Brain microvascular endothelial cell (primary cell): ENCODE measurements at regions not wholly inside any gene's neighbourhood (a gene's known extent, or its start where the extent isn't known, plus 50 kb on each side); places are given as distances from the start of the nearest gene placed in this dataset.
A peak's percentile ranks its signal among the peaks of the same experiment; 100 is the strongest.

Experiments
- DNase-seq: peaks from one replicate; pipeline ENCODE4 v3.0.0-alpha.2; 2020
- H3K27ac ChIP-seq: fragments of 250-450 bp; sonication (Bioruptor Pico); 2 replicates; pipeline ENCODE4 v1.5.1; 2020; ENCODE audit warnings: mild to moderate bottlenecking, moderate library complexity
- H3K27me3 ChIP-seq: fragments of 250-450 bp; sonication (Bioruptor Pico); replicated peaks from 2 replicates; pipeline ENCODE4 v1.5.1; 2020; ENCODE audit warnings: mild to moderate bottlenecking
- H3K36me3 ChIP-seq: fragments of 250-450 bp; sonication (Bioruptor Pico); replicated peaks from 2 replicates; pipeline ENCODE4 v1.5.1; 2020; ENCODE audit warnings: mild to moderate bottlenecking
- H3K4me3 ChIP-seq: 2 replicates; pipeline ENCODE4 v1.5.1; 2011; ENCODE audit warnings: low read depth, mild to moderate bottlenecking, control low read depth, low read length, moderate library complexity
- CTCF ChIP-seq: IDR thresholded peaks from 2 replicates; pipeline ENCODE4 v1.5.1; 2011; ENCODE audit warnings: low read depth, mild to moderate bottlenecking, moderate library complexity, low read length, control low read depth, inconsistent platforms; ENCODE audit errors: missing control alignments
- in situ Hi-C: cut with HindIII; loops from 2 replicates; pipeline ENCODE4 v1.10.0; 2017; ENCODE audit warnings: low sequenced_read_pairs, low pct_ligation_motif_present

DNA sequence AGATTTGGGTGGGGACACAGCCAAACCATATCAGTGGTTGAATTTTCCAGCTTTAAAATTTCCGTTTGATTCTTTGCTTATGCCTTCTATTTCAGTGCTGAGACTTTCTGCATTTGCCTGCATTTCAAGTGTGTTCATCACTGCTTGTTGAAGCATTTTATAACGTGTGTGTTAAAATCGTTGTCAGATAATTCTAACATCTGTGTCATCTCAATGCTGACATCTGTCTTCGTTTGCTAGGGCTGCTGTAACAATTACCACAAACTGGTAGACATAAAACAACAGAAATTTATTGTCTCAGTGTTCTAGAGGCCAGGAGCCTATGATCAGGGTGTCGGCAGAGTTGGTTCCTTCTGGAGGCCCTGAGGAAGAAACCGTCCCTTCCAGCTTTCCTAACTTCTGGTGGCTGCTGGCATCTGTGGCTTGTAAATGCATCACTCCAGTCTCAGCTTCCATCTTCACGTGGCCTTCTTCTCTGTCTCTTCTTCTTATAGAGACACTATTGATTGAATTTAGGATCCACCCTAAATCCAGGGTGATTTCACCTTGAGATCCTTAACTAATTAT, 71.1 kb upstream of the SDK1 start:
- H3K27ac ChIP-seq: no peak overlapping the region
- H3K4me3 ChIP-seq: no peak overlapping the region
- TF ChIP-seq CTCF: no peak
- no peaks in the 10 kb centered on the region for H3K36me3 ChIP-seq
- H3K27me3 ChIP-seq: no peaks in the 10 kb centered on the region
- DNase-seq: no peak
- in situ Hi-C loops: no loop called here

DNA sequence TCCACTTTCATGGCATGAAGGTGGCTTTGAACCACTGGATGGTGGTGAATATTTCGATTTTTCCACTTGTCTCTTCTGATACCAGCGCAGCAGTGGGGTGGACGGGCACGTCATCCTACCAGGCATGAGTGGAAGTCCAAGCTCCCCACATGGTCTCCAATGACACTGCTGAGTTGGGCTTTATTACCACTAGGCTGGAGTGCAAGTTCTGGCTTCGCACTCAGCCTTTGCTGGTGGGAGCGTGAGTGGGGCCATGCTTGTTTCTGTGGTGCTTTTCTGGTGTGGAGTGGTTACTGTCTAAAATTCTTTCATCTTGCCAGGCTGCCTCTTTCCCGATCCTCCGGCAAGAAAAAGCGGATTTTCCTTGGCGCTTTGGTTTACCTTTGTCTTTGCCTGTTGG, 70.1 kb upstream of the SDK1 start:
- no peak for DNase-seq
- no peak for TF ChIP-seq CTCF
- Histone ChIP-seq H3K27ac (no peak overlapping the region), H3K4me3 (no peak overlapping the region), H3K27me3 (no peaks in the 10 kb centered on the region), H3K36me3 (no peaks in the 10 kb centered on the region)
- in situ Hi-C loops: no loop called here

DNA sequence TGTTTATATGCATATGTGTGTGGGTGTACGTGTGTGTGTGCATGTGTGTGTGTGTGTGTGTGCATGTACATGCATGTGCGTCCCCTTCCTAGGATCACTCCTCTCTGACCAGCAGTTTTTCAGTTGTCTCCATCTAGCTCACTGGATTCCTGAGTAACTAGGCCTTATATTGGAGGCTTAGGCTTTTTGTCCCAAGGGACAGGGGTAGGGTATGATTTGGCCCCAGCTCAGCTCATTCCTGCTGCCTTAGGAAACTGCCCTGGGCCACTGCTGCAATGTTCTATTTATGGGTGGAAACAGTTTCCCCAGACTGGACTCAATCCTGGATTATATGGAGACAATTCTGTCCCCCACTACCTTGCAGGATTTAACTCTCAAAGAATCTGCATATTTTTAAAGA, 68.8 kb upstream of the SDK1 start:
- no peak for TF ChIP-seq CTCF
- Histone ChIP-seq H3K4me3 (no peak overlapping the region), H3K27me3 (no peaks in the 10 kb centered on the region), H3K27ac (no peak overlapping the region), H3K36me3 (no peaks in the 10 kb centered on the region)
- peak; percentile 56 for DNase-seq
- in situ Hi-C loops: no loop called here

- TF ChIP-seq CTCF: no peak
- DNase-seq: no peak
- Histone ChIP-seq H3K27me3 (no peaks in the 10 kb centered on the region), H3K36me3 (no peaks in the 10 kb centered on the region), H3K27ac (no peak overlapping the region), H3K4me3 (no peak overlapping the region)
- in situ Hi-C loops: no loop called here
These were observed 67.8 kb upstream of the SDK1 start for GRCh38 chr7:3233301-3233700.

- Histone ChIP-seq H3K27me3 (no peaks in the 10 kb centered on the region), H3K36me3 (no peaks in the 10 kb centered on the region), H3K27ac (no peak overlapping the region), H3K4me3 (no peak overlapping the region)
- in situ Hi-C loops: no loop called here
- DNase-seq: no peak
- TF ChIP-seq CTCF: no peak
These were observed 67.0 kb upstream of the SDK1 start for GRCh38 chr7:3234051-3234450.

GRCh38 chr7:3234851-3235250, 66.2 kb upstream of the SDK1 start:
- no peak for TF ChIP-seq CTCF
- peak; percentile 22 for DNase-seq

More at GRCh38 chr7:3234851-3235250, 66.2 kb upstream of the SDK1 start:
- no peaks in the 10 kb centered on the region for H3K36me3 ChIP-seq
- in situ Hi-C loops: no loop called here
- H3K27me3 ChIP-seq: no peaks in the 10 kb centered on the region
- H3K4me3 ChIP-seq: no peak overlapping the region
- no peak overlapping the region for H3K27ac ChIP-seq
